ENCODE measurements at regions not wholly inside any gene's neighbourhood (a gene's known extent, or its start where the extent isn't known, plus 50 kb on each side); places are given as distances from the start of the nearest gene placed in this dataset.
A peak's percentile ranks its signal among the peaks of the same experiment; 100 is the strongest.

DNA sequence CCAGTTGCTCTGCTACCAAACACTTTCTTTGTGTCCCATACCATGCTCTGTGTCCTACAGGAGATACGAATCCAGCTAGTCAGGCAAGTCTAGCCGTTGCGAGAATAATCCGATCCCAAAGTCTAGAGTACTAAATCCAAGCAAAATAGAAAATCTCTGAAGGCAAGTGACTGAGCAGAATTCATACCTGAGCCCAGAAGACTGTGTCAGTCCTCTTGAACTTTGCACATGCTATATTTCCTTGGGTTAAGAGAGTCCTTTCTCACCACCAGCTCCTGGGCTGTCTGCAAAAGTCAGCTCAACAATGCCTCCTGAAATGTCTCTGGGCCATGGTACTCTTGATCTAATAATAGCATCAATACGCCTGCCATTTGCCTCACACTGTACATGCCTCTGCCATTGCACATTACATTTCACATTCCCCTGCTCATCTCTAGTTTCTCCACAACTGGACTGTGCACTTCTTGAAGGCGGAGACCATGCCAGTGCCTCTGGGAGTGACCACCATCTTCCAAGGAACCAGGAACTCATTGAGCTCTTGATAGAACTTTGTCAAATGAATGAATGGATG, 265.8 kb upstream of the ID2 start:
- Histone ChIP-seq H3K4me1 (replicated peaks in 1 of 2) (no peaks in the 10 kb centered on the region), H3K4me3 (no peak overlapping the region), H3K36me3 (replicated peaks in 1 of 2) (no peaks in the 10 kb centered on the region), H3K27ac (no peak overlapping the region), H3K9me3 (replicated peaks in 1 of 3) (no peaks in the 10 kb centered on the region), H3K27me3 (no peaks in the 10 kb centered on the region)
- intact Hi-C loops (cut with DNase I), result no loop called here
- DNase-seq, result no peak
- WGBS, 4 donors, result 95 to 100% (median 96%) methylated on average over 6 of the region's 6 CpGs
- no peak for TF ChIP-seq POLR2A (IDR thresholded peaks at IDR 0.05)

DNA sequence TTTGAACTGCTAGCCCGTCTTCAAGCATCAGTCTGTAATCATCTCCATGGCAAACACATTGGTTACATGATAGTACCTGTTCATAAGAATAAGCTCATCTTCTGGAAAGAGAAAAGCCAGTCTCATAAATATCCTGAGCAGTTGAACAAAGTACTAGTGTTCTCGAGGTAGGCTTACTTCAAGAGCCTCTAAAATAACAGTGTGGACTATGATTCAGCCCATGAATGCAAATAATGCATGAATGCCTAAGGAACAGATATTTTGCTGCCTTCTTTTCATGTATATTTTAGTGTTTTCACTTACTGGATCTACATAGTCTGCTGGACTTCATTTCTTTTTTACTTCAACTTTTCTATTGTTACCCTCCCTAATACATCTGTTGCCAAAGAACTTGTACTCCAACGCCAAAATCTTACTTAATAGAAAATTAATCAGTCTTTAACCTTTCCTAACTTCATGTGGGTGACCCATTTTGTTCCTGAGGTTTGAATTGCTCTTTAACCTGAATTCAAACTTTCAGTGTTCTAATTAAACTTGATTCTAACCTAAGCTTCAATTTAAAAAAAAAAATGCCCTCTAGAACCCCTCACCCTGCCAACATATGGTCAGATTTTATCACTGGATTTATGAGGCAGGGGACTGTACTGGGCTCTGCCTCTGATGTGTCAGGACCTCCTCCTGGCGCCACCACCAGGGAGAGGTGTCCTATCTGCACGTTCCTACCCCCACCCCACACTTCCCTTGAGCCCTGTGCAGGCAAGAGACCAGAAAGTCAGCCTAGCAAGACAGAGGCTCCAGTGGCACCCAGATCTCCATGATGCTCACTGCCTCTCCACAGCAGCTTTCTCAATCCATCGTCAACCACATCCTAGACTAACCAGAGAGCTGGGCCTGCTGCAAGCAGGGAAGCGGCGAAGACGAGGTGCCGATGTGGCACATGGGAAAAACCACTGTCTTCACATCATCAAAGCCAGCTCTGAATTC, 264.7 kb upstream of the ID2 start:
- H3K27ac ChIP-seq, result no peak overlapping the region

DNA sequence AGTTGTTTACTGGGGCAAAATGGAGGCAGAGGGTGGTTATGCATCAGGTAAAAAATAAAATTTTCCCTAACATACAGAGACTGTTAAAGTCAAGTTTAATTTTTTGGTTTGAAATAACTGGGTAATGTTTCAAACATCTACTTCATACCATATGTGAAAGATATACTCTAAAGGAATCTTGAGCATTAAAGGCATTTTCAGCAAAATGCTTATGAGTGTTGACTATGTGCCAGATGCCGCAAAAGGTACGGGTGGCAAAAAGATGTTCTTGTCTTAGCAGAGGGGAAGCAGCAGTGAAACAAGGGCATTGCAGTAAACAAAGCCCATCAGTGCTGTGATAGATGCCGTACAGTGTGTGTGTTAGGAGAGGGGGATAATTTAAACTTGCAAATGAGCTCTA, 263.1 kb upstream of the ID2 start:
- 88 to 93% (median 92%) methylated on average over 3 of the region's 3 CpGs for WGBS, 4 donors

More for the DNA sequence above, 264.7 kb upstream of the ID2 start:
- H3K27me3 ChIP-seq, result no peaks in the 10 kb centered on the region
- DNase-seq, result no peak
- H3K9me3 ChIP-seq (replicated peaks in 1 of 3), result no peaks in the 10 kb centered on the region
- TF ChIP-seq POLR2A (IDR thresholded peaks at IDR 0.05), result no peak
- TF ChIP-seq, protein P1, sequence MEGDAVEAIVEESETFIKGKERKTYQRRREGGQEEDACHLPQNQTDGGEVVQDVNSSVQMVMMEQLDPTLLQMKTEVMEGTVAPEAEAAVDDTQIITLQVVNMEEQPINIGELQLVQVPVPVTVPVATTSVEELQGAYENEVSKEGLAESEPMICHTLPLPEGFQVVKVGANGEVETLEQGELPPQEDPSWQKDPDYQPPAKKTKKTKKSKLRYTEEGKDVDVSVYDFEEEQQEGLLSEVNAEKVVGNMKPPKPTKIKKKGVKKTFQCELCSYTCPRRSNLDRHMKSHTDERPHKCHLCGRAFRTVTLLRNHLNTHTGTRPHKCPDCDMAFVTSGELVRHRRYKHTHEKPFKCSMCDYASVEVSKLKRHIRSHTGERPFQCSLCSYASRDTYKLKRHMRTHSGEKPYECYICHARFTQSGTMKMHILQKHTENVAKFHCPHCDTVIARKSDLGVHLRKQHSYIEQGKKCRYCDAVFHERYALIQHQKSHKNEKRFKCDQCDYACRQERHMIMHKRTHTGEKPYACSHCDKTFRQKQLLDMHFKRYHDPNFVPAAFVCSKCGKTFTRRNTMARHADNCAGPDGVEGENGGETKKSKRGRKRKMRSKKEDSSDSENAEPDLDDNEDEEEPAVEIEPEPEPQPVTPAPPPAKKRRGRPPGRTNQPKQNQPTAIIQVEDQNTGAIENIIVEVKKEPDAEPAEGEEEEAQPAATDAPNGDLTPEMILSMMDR (IDR thresholded peaks at IDR 0.05), result no peak
- H3K36me3 ChIP-seq (replicated peaks in 1 of 2), result no peaks in the 10 kb centered on the region
- no peak overlapping the region for H3K4me3 ChIP-seq
- intact Hi-C loops (cut with DNase I), result no loop called here
- H3K4me1 ChIP-seq (replicated peaks in 1 of 2), result no peaks in the 10 kb centered on the region
- WGBS, 4 donors, result 81 to 87% (median 84%) methylated on average over 10 of the region's 10 CpGs

DNA sequence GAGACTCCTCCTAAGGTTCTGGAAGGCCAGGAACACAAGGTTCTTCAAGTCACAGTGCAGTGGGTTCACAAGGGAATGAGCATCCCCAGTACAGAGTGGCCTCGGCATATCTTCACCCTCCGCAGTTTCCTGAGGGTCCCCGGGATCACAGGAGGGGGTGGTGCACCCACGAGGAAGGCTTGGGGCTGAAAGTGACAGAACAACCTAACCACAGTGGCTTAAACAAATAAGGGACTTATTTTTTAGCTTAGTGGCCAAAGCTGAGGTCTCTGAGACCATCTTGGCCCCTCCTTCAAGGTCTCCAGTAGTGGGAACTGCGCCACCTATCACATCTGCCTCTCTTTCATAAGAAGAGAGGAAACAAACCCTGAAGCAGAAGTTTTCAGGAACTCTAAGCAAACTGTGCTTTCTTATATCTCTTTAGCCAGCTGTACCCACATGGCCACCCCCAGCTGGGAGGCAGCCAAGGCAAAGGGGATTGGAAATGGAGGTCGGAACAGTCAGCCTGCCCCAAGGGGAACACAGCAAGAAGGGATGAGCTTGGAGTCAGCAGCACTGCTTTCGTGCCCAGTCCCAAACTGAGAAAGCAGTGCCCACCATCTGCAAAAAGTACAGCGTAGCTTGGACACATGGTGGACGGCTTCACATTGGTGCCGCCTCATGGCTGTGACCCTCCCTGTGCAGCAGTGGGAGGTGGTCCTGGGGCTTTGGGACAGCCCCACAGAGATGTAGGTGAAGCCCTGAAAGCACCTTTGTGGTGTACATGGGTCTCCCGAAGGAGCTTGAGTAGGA, 260.0 kb upstream of the ID2 start:
- DNase-seq, result peak in 1 of 7 donors; percentile 29
- Histone ChIP-seq H3K4me3 (no peak overlapping the region), H3K36me3 (replicated peaks in 1 of 2) (no peaks in the 10 kb centered on the region), H3K9me3 (replicated peaks in 1 of 3) (no peaks in the 10 kb centered on the region), H3K27ac (no peak overlapping the region), H3K27me3 (no peaks in the 10 kb centered on the region), H3K4me1 (replicated peaks in 1 of 2) (no peaks in the 10 kb centered on the region)
- intact Hi-C loops (cut with DNase I), result no loop called here
- no peak for TF ChIP-seq POLR2A (IDR thresholded peaks at IDR 0.05)
- TF ChIP-seq, protein P1 (IDR thresholded peaks at IDR 0.05), result no peak
- WGBS, 4 donors, result 80 to 96% (median 90%) methylated on average over 7 to 11 of the region's 11 CpGs

More for the DNA sequence above, 263.1 kb upstream of the ID2 start:
- no peaks in the 10 kb centered on the region for H3K9me3 ChIP-seq (replicated peaks in 1 of 3)
- no peaks in the 10 kb centered on the region for H3K36me3 ChIP-seq (replicated peaks in 1 of 2)
- no peak overlapping the region for H3K27ac ChIP-seq
- DNase-seq, result no peak
- no peak overlapping the region for H3K4me3 ChIP-seq
- TF ChIP-seq, protein P1 (IDR thresholded peaks at IDR 0.05), result no peak
- TF ChIP-seq POLR2A (IDR thresholded peaks at IDR 0.05), result no peak
- intact Hi-C loops (cut with DNase I), result no loop called here
- no peaks in the 10 kb centered on the region for H3K4me1 ChIP-seq (replicated peaks in 1 of 2)
- no peaks in the 10 kb centered on the region for H3K27me3 ChIP-seq

Measured in adrenal gland (tissue), 9 donors.